HepG2 (cell line): ENCODE measurements at regions not wholly inside any gene's neighbourhood (a gene's known extent, or its start where the extent isn't known, plus 50 kb on each side); places are given as distances from the start of the nearest gene placed in this dataset.

ENCODE experiments used
- ATAC-seq: fragments of 200-7000 bp; cut with Tn5 transposase; 3 replicates; pipeline ENCODE4 v1.9.1; 2020; ENCODE audit warnings: mild to moderate bottlenecking, moderate library complexity
- BruUV-seq: library from RNA; stranded (reverse); fragments of 400-500 nt; replicated peaks from 2 replicates; lab custom pipeline; 2021; lab: Mats Ljungman, UMichigan
- CTCF ChIA-PET: fragments of 300-600 bp; formaldehyde crosslinking; extraction: SDS; loops from one replicate; lab custom pipeline; 2021; ENCODE audit warnings: low total read pairs, inconsistent platforms, low intra/inter-chr PET ratio; lab: Yijun Ruan, JAX
- POLR2A ChIA-PET: fragments of 350-600 bp; sonication (Branson Sonifier 250); formaldehyde crosslinking; loops from one replicate; lab custom pipeline; 2020; ENCODE audit warnings: antibody characterized with exemption, inconsistent platforms; lab: Yijun Ruan, JAX
- DNase-seq: peaks from one replicate; pipeline ENCODE4 v3.0.0-alpha.2; 2015; ENCODE audit warnings: low spot score
- FAIRE-seq: peaks from 3 replicates; lab custom pipeline; 2011; peaks lifted over from hg19 to GRCh38; lab: Jason Lieb, UNC
- H2AFZ ChIP-seq: one replicate; pipeline ENCODE4 v1.6.1; 2011; ENCODE audit warnings: low read length, inconsistent platforms
- H3K27ac ChIP-seq: fragments of 300-600 bp; 3 replicates; pipeline ENCODE4 v1.8.0; 2011; ENCODE audit warnings: mixed run types, mild to moderate bottlenecking, mixed read lengths, low read length, inconsistent platforms; ENCODE audit not compliant: insufficient read depth; ENCODE audit errors: extremely low read length
- H3K27me3 ChIP-seq, 2 experiments: fragments of 200-600 bp in 1 of 2; 2 replicates in 1 of 2; 3 replicates in 1 of 2; pipeline versions ENCODE4 v1.6.0 to v1.8.0; 2011; ENCODE audit warnings: low read length in 2 of 2, mild to moderate bottlenecking in 2 of 2, moderate library complexity in 2 of 2, inconsistent platforms in 1 of 2; ENCODE audit not compliant: insufficient read depth in 2 of 2, control insufficient read depth in 1 of 2
- H3K36me3 ChIP-seq, 2 experiments: fragments of 200-600 bp in 1 of 2; replicated peaks in 1 of 2; 2 replicates in 1 of 2; 3 replicates in 1 of 2; pipeline versions ENCODE4 v1.5.1 to v1.8.0; 2011; ENCODE audit warnings: low read length in 2 of 2, inconsistent platforms in 1 of 2; ENCODE audit not compliant: insufficient read depth in 2 of 2, control insufficient read depth in 1 of 2
- H3K4me1 ChIP-seq: 2 replicates; pipeline ENCODE4 v1.5.1; 2012; ENCODE audit warnings: low read length, inconsistent platforms; ENCODE audit not compliant: insufficient read depth
- H3K4me2 ChIP-seq: 2 replicates; pipeline ENCODE4 v1.6.0; 2011; ENCODE audit warnings: low read depth, low read length, inconsistent platforms
- H3K4me3 ChIP-seq, 3 experiments: fragments of 200-600 bp in 1 of 3; sonication (generic), shearing (Covaris generic) in 1 of 3; replicated peaks in 1 of 3; 2 replicates each; pipeline ENCODE4 v1.5.1; 2011 to 2016; ENCODE audit warnings: low read length in 3 of 3, inconsistent platforms in 2 of 3, low read depth in 2 of 3, mild to moderate bottlenecking in 2 of 3, control low read depth in 1 of 3, mixed read lengths in 1 of 3; ENCODE audit not compliant: insufficient read depth in 1 of 3
- H3K79me2 ChIP-seq: one replicate; pipeline ENCODE4 v1.6.1; 2011; ENCODE audit warnings: low read length, inconsistent platforms; ENCODE audit not compliant: insufficient read depth
- H3K9ac ChIP-seq: 2 replicates; pipeline ENCODE4 v1.6.0; 2011; ENCODE audit warnings: mild to moderate bottlenecking, low read depth, low read length, inconsistent platforms; ENCODE audit not compliant: insufficient read depth
- H3K9me3 ChIP-seq: 2 replicates; pipeline ENCODE4 v1.5.1; 2012; ENCODE audit warnings: mild to moderate bottlenecking, low read length
- H4K20me1 ChIP-seq: 2 replicates; pipeline ENCODE4 v1.6.0; 2011; ENCODE audit warnings: inconsistent platforms, mild to moderate bottlenecking, low read length, moderate library complexity; ENCODE audit not compliant: insufficient read depth
- FOXK2 ChIP-seq: fragments of 450-650 bp; IDR thresholded peaks from 2 replicates; pipeline ENCODE4 v1.6.1; 2016
- FOXP4 ChIP-seq: sonication (generic); formaldehyde crosslinking; IDR thresholded peaks from 2 replicates; pipeline ENCODE4 v1.4.0; 2020; ENCODE audit warnings: missing genetic modification reagents
- HDAC2 ChIP-seq: sonication (generic); formaldehyde crosslinking; IDR thresholded peaks from 2 replicates; pipeline ENCODE4 v1.4.0; 2020; ENCODE audit warnings: missing genetic modification reagents
- HES4 ChIP-seq: sonication (generic); formaldehyde crosslinking; IDR thresholded peaks from 2 replicates; pipeline ENCODE4 v1.9.0; 2021; ENCODE audit warnings: mild to moderate bottlenecking, missing genetic modification reagents, borderline replicate concordance
- KAT2B ChIP-seq: fragments of 150-350 bp; IDR thresholded peaks from 2 replicates; pipeline ENCODE4 v1.6.1; 2014; ENCODE audit warnings: low read depth, low read length, borderline replicate concordance
- MTA3 ChIP-seq: sonication (generic); formaldehyde crosslinking; IDR thresholded peaks from 2 replicates; pipeline ENCODE4 v1.4.0; 2020; ENCODE audit warnings: missing genetic modification reagents
- ONECUT2 ChIP-seq: sonication (generic); formaldehyde crosslinking; IDR thresholded peaks from 2 replicates; pipeline ENCODE4 v1.4.0; 2020; ENCODE audit warnings: missing genetic modification reagents
- PAF1 ChIP-seq: IDR thresholded peaks from 2 replicates; pipeline ENCODE4 v1.6.1; 2016; ENCODE audit warnings: missing genetic modification reagents, missing compliant biosample characterization
- SRF ChIP-seq: IDR thresholded peaks from 2 replicates; pipeline ENCODE4 v1.6.1; 2011; ENCODE audit warnings: mild to moderate bottlenecking, low read depth, low read length, moderate library complexity
- TBX2 ChIP-seq: sonication (generic); formaldehyde crosslinking; IDR thresholded peaks from 2 replicates; pipeline ENCODE4 v1.5.0; 2020; ENCODE audit warnings: missing genetic modification reagents, mild to moderate bottlenecking, borderline replicate concordance
- TFE3 ChIP-seq: IDR thresholded peaks from 2 replicates; pipeline ENCODE4 v1.6.1; 2016
- TGIF2 ChIP-seq: IDR thresholded peaks from 2 replicates; pipeline ENCODE4 v1.6.1; 2016; ENCODE audit warnings: control low read depth, missing compliant biosample characterization
- ZNF205 ChIP-seq: IDR thresholded peaks from 2 replicates; pipeline ENCODE4 v1.6.1; 2018; ENCODE audit warnings: missing biosample characterization, missing genetic modification reagents
- ZNF431 ChIP-seq: sonication (generic); formaldehyde crosslinking; IDR thresholded peaks from 2 replicates; pipeline ENCODE4 v1.9.0; 2022; ENCODE audit warnings: missing genetic modification reagents, low read depth, mild to moderate bottlenecking, borderline replicate concordance
- ZNF674 ChIP-seq: sonication (generic); formaldehyde crosslinking; IDR thresholded peaks from 2 replicates; pipeline ENCODE4 v1.5.0; 2020; ENCODE audit warnings: low read depth, mild to moderate bottlenecking, missing genetic modification reagents
- ZNF775 ChIP-seq: sonication (generic); formaldehyde crosslinking; IDR thresholded peaks from 2 replicates; pipeline ENCODE4 v1.4.0; 2020; ENCODE audit warnings: missing genetic modification reagents, mild to moderate bottlenecking, moderate library complexity, borderline replicate concordance
- ZNF776 ChIP-seq: sonication (generic); formaldehyde crosslinking; IDR thresholded peaks from 2 replicates; pipeline ENCODE4 v1.4.0; 2020; ENCODE audit warnings: mild to moderate bottlenecking, missing genetic modification reagents
- ZNF816 ChIP-seq: sonication (generic); formaldehyde crosslinking; IDR thresholded peaks from 2 replicates; pipeline ENCODE4 v1.8.0; 2022; ENCODE audit warnings: missing genetic modification reagents, mild to moderate bottlenecking, borderline replicate concordance
- WGBS: methylation state at CpG from one replicate; pipeline ENCODE4 v1.1.6; 2017; ENCODE audit warnings: low lambda C conversion rate; 5-methylcytosine and 5-hydroxymethylcytosine counted together
- in situ Hi-C: cut with HindIII; loops from 2 replicates; pipeline ENCODE4 v1.10.0; 2017; ENCODE audit warnings: low pct_unique_long_range_greater_than_20kb; ENCODE audit not compliant: extremely low pct_ligation_motif_present
- intact Hi-C: fragments of 100-400 bp; cut with micrococcal nuclease; formaldehyde crosslinking; loops from one replicate; pipeline ENCODE4 v1.10.0; 2022; ENCODE audit not compliant: unreplicated experiment
- TF ChIP-seq, protein P1 (sequence below): sonication (generic); formaldehyde crosslinking; IDR thresholded peaks from 2 replicates; pipeline ENCODE4 v1.9.0; 2022; ENCODE audit warnings: low read depth, missing genetic modification reagents
- TF ChIP-seq, protein P2 (sequence below): IDR thresholded peaks from 2 replicates; pipeline ENCODE4 v1.6.1; 2016; ENCODE audit warnings: missing compliant biosample characterization, missing genetic modification reagents, borderline replicate concordance

DNA sequence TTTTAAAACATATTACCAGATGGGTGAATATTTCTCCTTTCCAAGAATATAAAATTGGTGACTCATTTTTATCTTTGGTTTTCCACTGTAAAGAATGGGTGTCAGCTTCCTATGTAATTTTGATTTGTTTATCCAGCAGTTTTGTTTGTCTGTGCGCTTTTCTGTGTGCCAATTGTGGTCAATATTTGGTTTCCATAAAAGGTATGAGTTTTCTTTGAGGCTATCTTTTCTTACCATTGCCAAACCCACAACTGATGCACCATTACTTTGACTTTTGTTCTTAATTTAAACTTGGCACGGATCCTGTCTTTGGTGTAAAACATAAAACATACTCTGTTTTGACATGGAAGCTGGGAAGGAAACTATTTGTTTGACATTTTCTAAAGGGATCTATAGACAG is 78.8 kb upstream of the NAV3 start:
- intact Hi-C loops, result no loop called here
- BruUV-seq, result no TSS peak
- Histone ChIP-seq H3K9ac (no peak overlapping the region), H3K27me3 (no peaks in the 10 kb centered on the region), H3K27ac (no peak overlapping the region), H3K9me3 (no peaks in the 10 kb centered on the region), H3K4me1 (no peaks in the 10 kb centered on the region), H3K79me2 (no peaks in the 10 kb centered on the region), H3K36me3 (no peaks in the 10 kb centered on the region), H3K4me3 (no peak overlapping the region), H2AFZ (no peak overlapping the region), H3K4me2 (no peak overlapping the region), H4K20me1 (no peaks in the 10 kb centered on the region)
- no peak for DNase-seq
- TF ChIP-seq PAF1 (CRISPR knock-in tag) (no peak), TBX2 (CRISPR knock-in tag) (no peak), ZNF431 (no peak), HES4 (no peak), ZNF816 (CRISPR knock-in tag) (no peak), KAT2B (no peak), FOXP4 (no peak), FOXK2 (no peak), TGIF2 (no peak), ZNF776 (no peak), ZNF205 (CRISPR knock-in tag) (no peak), ONECUT2 (no peak), SRF (no peak), MTA3 (CRISPR knock-in tag) (no peak), ZNF674 (CRISPR knock-in tag) (no peak), HDAC2 (no peak), ZNF775 (no peak), TFE3 (CRISPR knock-in tag) (no peak)
- TF ChIP-seq, protein P1, sequence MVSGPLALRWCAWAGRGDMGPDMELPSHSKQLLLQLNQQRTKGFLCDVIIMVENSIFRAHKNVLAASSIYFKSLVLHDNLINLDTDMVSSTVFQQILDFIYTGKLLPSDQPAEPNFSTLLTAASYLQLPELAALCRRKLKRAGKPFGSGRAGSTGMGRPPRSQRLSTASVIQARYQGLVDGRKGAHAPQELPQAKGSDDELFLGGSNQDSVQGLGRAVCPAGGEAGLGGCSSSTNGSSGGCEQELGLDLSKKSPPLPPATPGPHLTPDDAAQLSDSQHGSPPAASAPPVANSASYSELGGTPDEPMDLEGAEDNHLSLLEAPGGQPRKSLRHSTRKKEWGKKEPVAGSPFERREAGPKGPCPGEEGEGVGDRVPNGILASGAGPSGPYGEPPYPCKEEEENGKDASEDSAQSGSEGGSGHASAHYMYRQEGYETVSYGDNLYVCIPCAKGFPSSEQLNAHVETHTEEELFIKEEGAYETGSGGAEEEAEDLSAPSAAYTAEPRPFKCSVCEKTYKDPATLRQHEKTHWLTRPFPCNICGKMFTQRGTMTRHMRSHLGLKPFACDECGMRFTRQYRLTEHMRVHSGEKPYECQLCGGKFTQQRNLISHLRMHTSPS, result no peak
- TF ChIP-seq, protein P2, sequence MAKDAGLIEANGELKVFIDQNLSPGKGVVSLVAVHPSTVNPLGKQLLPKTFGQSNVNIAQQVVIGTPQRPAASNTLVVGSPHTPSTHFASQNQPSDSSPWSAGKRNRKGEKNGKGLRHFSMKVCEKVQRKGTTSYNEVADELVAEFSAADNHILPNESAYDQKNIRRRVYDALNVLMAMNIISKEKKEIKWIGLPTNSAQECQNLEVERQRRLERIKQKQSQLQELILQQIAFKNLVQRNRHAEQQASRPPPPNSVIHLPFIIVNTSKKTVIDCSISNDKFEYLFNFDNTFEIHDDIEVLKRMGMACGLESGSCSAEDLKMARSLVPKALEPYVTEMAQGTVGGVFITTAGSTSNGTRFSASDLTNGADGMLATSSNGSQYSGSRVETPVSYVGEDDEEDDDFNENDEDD (CRISPR knock-in tag), result no peak
- in situ Hi-C loops, result no loop called here
- POLR2A ChIA-PET, result no interaction called here
- ATAC-seq, result no peak
- CTCF ChIA-PET, result no interaction called here
- WGBS, result 2% methylated on average over 2 of the region's 2 CpGs
- no peak for FAIRE-seq
